Embryonic facial prominence (tissue), 1 donor: ENCODE measurements at regions not wholly inside any gene's neighbourhood (a gene's known extent, or its start where the extent isn't known, plus 50 kb on each side); places are given as distances from the start of the nearest gene placed in this dataset.

Experiments used
- DNase-seq: peaks from one replicate; pipeline ENCODE4 v3.0.0-alpha.2; 2016; ENCODE audit errors: extremely low spot score

DNA sequence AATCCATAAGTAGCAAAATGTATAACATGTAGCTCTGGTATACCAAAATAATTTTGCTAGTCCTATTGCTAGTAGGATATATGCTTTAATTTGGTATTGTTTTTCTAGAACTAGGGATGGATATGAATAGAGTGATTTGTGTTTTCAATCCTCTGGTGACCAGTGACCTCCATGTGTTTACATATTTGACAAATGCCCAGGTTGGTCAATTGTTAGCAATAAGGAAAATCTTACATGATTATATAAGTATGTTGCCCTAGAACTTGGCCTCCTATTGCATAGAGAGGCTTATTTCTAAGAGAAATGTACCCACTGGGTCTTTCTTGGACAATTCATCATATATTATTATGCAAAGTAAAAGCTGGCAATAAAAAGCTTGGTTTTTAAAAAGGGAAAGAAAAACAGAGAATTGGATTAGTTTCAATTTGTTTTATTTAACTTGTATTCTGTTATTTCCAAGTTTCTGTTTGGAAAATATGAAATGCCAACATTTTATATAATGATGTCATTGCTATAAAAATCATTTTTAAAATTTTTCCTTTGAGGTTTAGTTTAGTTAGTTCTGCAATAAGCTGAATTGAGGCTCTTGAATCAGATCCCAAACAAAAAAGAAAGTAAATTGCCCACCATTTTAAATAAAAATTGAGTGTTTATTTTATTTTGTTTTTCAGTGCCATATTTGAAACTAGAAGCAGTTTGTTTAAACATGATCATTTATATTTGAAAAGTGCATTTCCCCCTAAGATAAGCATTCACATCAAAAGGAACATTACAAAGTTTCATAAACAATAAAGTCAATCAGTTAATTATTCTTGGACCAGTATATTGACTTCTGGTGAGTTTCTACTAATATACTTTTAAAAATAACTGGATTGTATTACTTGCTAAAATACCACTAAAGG, 210.9 kb downstream of the ZC3H11B start:
- no peak for DNase-seq

DNA sequence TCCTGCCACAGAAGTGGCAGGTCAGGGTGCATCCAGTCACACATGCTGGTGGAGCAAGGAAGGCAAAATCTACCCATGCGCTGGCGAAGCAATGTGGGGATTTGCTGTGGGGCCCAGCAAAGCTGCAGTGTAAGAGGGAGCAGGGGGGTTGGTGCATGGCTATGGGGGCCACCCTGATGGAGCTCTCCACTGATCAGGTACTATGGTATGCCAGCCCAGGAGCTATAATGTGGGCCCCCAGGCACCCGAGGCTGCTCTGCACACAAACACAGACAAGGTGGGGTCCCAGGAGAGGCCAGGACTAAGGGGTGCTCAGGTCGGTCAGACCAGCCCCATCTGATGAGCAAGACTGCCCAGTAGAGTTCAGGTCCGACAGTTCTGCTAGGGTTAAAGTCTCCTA, 213.5 kb downstream of the ZC3H11B start:
- DNase-seq, result no peak

DNA sequence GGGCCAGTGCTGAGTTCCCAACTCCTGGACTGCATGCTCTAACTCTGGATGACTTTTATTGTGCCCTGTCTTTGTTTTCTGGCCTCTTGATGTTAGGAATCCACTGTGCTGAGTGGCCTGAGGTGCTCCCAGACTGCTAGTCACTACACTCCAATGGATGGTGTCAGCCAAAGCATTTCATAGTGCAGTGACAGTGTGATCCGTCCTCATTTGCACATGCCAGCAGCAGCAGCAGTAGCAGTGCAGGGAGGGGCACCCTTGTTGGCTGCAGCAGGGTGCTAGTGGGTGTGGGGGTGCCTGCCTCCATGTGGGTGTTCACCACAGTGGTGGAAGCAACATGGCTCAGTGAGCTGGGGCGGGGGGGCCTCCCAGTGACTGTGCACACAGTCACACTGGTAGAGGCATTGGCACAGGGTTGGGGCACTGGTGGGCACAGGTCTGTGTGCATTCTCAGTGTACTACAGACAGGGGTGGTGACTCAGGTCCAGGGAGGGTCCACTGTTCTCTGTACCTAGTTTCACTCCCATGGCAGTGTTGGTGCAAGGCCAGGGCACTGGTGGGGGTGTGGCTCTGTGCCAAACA, 214.0 kb downstream of the ZC3H11B start:
- DNase-seq, result no peak

GRCh38 chr1:219397511-219397910, 215.4 kb downstream of the ZC3H11B start:
- no peak for DNase-seq

DNA sequence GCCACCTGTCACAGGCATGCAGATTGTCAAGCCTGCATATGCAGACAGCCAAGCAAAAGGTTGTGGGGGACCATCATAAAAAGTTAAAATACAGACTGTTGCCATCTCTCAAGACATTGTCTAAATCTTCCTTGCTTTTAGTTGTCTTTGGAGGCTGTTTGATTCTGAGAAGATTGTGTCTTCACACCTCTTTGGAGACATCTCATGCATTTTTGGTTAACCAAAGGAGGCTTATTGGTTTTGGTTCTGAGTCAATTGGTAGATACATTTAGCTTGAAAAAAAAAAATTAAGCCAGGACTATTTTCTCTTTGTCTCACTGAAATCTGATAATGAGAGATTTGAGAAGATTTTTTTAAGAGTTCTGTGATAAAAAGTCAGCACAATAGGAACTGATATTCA, 217.6 kb downstream of the LYPLAL1 start:
- no peak for DNase-seq

- no peak for DNase-seq
These were observed 213.5 kb downstream of the LYPLAL1 start for GRCh38 chr1:219387211-219387610.

GRCh38 chr1:219385787-219386427, 212.2 kb downstream of the LYPLAL1 start:
- no peak for DNase-seq

- DNase-seq, result no peak
These were observed 209.6 kb downstream of the LYPLAL1 start for GRCh38 chr1:219383281-219383680.

DNA sequence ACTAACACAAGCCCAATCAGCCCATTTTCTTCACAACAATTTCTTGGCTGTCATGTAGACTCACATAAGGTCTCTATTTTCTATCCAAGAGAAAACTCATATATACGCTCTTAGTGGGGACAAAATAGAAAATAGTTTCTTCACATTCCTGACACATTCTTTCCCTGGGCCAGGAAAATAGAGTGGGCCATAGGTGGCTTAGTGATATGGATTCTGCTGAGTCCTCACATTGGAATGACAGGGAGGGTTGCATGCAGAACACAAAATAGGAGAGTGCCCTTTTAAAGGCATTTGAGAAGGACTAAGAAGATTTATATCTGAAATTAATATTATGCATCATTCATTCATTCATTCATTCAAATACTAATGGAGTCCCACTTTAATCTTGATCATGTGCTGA, 207.7 kb downstream of the LYPLAL1 start:
- no peak for DNase-seq

GRCh38 chr1:219380463-219380862, 206.8 kb downstream of the LYPLAL1 start:
- DNase-seq, result no peak

DNA sequence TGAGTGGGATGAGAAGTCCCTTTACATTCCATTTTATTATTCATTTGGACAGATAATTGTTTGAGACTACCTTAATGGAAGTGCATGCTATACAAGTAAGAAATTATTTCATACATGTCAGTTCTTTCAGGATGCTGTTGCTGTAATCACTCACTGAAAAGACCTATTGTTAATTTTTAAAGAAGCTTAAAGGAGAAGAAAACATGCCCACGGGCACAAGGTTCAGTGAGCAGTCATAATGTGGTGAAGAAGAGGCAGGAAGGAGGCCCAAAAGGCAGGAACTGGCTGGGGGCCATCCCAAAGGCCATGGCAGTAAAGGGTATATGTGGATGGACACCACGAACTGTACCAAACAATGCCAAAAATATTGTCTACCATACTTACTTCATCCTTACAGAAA, 206.0 kb downstream of the LYPLAL1 start:
- DNase-seq, result no peak

- DNase-seq, result no peak
These were observed 201.0 kb downstream of the LYPLAL1 start for GRCh38 chr1:219374636-219375035.

- DNase-seq, result no peak
These were observed 200.4 kb downstream of the LYPLAL1 start for GRCh38 chr1:219374046-219374566.

GRCh38 chr1:219373616-219373935, 199.9 kb downstream of the LYPLAL1 start:
- DNase-seq, result no peak

DNA sequence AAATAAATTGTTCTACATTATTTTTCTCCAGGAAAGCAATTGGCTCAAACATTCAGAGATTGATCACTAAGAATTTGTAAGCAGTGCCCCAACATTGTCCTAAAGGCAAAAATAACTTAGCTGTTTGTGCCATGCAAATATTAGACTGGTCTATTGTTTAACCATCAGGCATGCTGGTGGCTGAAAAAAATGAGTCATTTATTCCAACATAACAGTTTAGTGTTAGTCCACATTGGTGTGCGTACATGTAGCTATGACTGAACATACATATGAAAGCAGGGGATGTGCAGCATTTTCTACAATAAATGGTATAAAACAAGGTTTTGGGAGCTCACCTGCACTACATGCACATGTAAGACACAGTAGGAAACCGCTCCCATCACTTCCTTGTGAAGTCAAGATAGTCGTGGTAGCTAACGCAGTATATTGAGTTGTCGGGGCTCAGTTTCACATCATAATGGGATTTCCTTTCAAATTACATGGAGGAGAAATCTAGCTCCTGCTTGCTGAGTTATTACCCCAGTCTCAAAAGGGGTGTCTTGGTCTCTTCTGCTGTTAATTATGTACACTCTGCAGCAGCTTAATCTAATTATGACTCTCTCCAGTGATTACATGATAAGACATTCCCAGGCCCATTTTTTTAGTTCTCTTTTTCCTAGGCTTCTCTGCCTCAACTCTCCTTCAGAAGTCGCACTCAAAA, 199.4 kb downstream of the LYPLAL1 start:
- no peak for DNase-seq

DNA sequence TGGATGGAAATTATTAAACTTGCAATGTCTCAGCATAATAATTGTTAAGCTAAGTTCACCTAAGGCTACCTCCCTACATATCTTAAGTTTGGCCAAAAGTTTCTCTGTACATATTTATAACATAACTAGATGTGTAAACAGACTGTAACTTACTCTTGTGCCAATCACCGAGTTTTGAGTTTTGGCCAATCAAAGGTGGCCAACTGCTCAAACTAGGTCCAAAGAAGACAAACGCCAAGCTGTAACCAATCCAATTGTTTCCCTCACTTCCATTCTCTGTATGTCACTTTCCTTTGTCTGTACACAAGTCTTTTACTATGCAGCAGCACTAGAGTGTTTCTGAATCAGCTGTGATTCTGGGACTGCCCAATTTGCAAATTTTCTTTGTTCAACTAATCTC, 197.8 kb downstream of the LYPLAL1 start:
- DNase-seq, result no peak

DNA sequence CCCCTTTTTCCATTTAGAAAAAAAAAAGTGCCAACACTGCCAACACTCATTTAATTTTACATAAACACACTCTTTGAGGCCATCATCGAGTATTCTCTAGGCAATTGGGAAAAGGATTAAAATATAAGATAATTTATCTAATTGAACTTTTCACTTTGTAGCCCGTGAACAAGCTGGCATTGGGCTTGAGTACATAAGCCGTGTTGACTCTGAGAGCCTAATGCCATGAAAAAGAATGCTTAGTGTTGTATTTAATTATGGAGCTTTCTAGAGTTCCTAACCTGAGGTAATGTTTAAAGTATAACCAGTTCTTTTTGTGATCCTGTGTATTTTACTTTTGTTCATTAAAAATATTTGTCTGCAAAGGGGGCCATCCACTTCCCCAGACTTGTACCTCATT, 193.8 kb downstream of the LYPLAL1 start:
- no peak for DNase-seq

DNA sequence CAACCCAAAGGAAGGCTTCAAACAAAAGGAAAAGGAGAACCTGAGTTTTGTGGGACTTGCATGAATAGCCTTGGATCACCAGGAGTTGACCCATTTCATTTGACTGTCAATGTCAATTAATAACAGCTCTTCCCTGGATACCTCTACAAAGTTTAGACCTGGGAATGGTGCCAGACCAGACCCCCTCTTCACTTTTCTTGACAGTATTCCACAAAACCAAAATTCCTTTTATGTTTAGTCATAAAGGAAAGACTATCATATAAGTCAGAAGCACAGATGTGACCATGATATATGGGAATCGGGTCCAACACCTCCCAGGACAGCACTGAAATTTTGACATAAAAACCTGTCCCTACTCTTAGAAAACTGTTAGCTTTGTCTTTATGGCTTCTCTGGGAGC, 191.8 kb downstream of the LYPLAL1 start:
- DNase-seq, result no peak

DNA sequence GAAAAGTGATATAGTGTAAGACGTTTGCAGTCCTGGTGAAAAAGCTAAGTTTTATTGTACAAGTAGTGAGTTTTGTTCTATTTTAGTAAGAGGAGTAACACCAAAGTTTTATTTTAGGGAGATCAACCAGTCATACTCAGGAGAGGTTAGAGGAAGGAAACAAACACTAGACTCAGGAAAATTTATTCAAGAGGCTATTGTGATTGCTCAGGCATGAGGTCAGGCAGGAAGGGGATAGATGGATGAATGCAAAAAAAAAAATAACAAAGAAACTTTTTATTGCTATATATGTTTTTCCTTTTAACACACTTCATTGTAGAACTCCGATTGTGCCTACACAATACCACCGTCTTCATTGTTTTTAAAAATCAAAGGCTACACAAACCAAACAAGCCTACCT, 189.0 kb downstream of the LYPLAL1 start:
- no peak for DNase-seq

DNA sequence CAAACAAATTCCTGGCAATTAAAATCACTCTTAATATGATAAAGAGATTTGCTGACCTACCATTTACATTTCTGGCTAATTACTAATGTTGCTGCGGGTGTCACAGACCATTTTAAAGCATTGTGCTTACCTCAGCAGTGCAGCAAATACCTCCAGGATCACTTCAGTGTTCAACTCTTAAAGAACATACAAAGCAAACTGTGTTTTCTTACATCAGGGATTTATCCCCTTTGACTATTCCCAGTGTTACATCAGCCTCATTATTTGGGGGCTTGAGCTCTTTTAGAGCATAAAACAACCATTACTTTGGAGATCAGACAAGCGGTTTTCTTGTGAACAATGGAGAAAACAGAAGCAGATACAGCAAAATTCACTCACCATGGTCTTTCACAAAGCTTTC, 185.4 kb downstream of the LYPLAL1 start:
- no peak for DNase-seq

DNA sequence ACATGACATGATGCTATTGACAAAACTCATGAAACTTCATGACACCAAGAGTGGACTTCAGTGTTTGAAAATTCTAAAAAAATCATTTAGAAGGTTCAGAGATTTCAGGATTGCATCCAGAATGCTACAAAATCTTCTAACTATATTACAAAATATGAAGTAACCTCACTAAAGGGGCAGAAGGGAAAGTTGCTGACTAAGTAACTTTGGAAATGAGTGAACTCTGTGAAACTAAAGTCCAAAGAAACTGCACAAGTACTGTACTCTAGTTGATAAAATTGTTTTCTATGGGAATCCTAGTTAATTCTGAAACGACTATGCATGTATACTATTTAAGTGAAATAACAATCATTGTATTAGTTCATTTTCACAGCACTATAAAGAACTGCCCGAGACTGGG, 184.4 kb downstream of the LYPLAL1 start:
- no peak for DNase-seq

GRCh38 chr1:219354962-219355361, 181.3 kb downstream of the LYPLAL1 start:
- DNase-seq, result no peak
